ENCODE measurements at regions not wholly inside any gene's neighbourhood (a gene's known extent, or its start where the extent isn't known, plus 50 kb on each side); places are given as distances from the start of the nearest gene placed in this dataset.

- 69 to 80% methylated on average over 3 of the region's 3 CpGs for WGBS, 2 donors (ENCODE audit: low coverage in 1 of 2)
- Histone ChIP-seq H3K4me3 (no peak overlapping the region), H3K4me1 (no peaks in the 10 kb centered on the region), H3K36me3 (no peaks in the 10 kb centered on the region), H3K27me3 (no peaks in the 10 kb centered on the region), H3K9me3 (peaks cover 0 to 5% of the 10 kb centered on the region in 2 donors), H3K27ac (no peak overlapping the region)
- DNase-seq: no peak
- intact Hi-C loops (cut with DNase I; ENCODE audit: low total_unique reads) (no loop called here), in situ Hi-C loops (cut with MboI; ENCODE audit: low pct_ligation_motif_present in 1 of 4, low pct_unique_long_range_greater_than_20kb in 1 of 4, low sequenced_read_pairs in 3 of 4) (no loop called here)
- TF ChIP-seq EP300 (IDR thresholded peaks at IDR 0.05; ENCODE audit: low read depth): no peak
- no peak for TF ChIP-seq POLR2AphosphoS5 (IDR thresholded peaks at IDR 0.05)
- no peak for TF ChIP-seq POLR2A (IDR thresholded peaks at IDR 0.05)
- TF ChIP-seq CTCF (IDR thresholded peaks at IDR 0.05): no peak
These were observed 152.5 kb upstream of the PEX5L start for GRCh38 chr3:180189310-180189648.

- TF ChIP-seq POLR2A (IDR thresholded peaks at IDR 0.05) (no peak), EP300 (IDR thresholded peaks at IDR 0.05; ENCODE audit: low read depth) (no peak), CTCF (IDR thresholded peaks at IDR 0.05) (no peak), POLR2AphosphoS5 (IDR thresholded peaks at IDR 0.05) (no peak)
- intact Hi-C loops (cut with DNase I; ENCODE audit: low total_unique reads) (no loop called here), in situ Hi-C loops (cut with MboI; ENCODE audit: low pct_ligation_motif_present in 1 of 4, low pct_unique_long_range_greater_than_20kb in 1 of 4, low sequenced_read_pairs in 3 of 4) (no loop called here)
- 89 to 90% methylated on average over 1 of the region's 1 CpG for WGBS, 2 donors (ENCODE audit: low coverage in 1 of 2)
- Histone ChIP-seq H3K9me3 (peaks cover 0 to under 1% of the 10 kb centered on the region in 2 donors), H3K4me1 (no peaks in the 10 kb centered on the region), H3K27me3 (no peaks in the 10 kb centered on the region), H3K27ac (no peak overlapping the region), H3K4me3 (no peak overlapping the region), H3K36me3 (no peaks in the 10 kb centered on the region)
- no peak for DNase-seq
These were observed 159.9 kb upstream of the PEX5L start for GRCh38 chr3:180196658-180197057.

- no peak for TF ChIP-seq EP300 (IDR thresholded peaks at IDR 0.05; ENCODE audit: low read depth)
- no peak for TF ChIP-seq POLR2A (IDR thresholded peaks at IDR 0.05)
- no peak for TF ChIP-seq POLR2AphosphoS5 (IDR thresholded peaks at IDR 0.05)
- TF ChIP-seq CTCF (IDR thresholded peaks at IDR 0.05): no peak
- no peaks in the 10 kb centered on the region for H3K36me3 ChIP-seq
- in situ Hi-C loops (cut with MboI; ENCODE audit: low pct_ligation_motif_present in 1 of 4, low pct_unique_long_range_greater_than_20kb in 1 of 4, low sequenced_read_pairs in 3 of 4): no loop called here
- H3K4me3 ChIP-seq: no peak overlapping the region
- 67 to 68% methylated on average over 5 of the region's 5 CpGs for WGBS, 2 donors (ENCODE audit: low coverage in 1 of 2)
- intact Hi-C loops (cut with DNase I; ENCODE audit: low total_unique reads): no loop called here
- H3K27me3 ChIP-seq: no peaks in the 10 kb centered on the region
- DNase-seq: no peak
- H3K27ac ChIP-seq: no peak overlapping the region
- no peaks in the 10 kb centered on the region for H3K4me1 ChIP-seq
- no peaks in the 10 kb centered on the region for H3K9me3 ChIP-seq
These were observed 162.8 kb upstream of the PEX5L start for GRCh38 chr3:180199417-180199995.

- Histone ChIP-seq H3K4me1 (no peaks in the 10 kb centered on the region), H3K27me3 (no peaks in the 10 kb centered on the region), H3K27ac (no peak overlapping the region), H3K9me3 (no peaks in the 10 kb centered on the region), H3K36me3 (no peaks in the 10 kb centered on the region), H3K4me3 (no peak overlapping the region)
- DNase-seq: no peak
- 63% methylated on average over 2 of the region's 2 CpGs; no CpG with 5 or more reads in 1 of the 2 donors for WGBS, 2 donors (ENCODE audit: low coverage in 1 of 2)
- no peak for TF ChIP-seq POLR2A (IDR thresholded peaks at IDR 0.05)
- no peak for TF ChIP-seq CTCF (IDR thresholded peaks at IDR 0.05)
- no peak for TF ChIP-seq POLR2AphosphoS5 (IDR thresholded peaks at IDR 0.05)
- TF ChIP-seq EP300 (IDR thresholded peaks at IDR 0.05; ENCODE audit: low read depth): no peak
- in situ Hi-C loops (cut with MboI; ENCODE audit: low pct_ligation_motif_present in 1 of 4, low pct_unique_long_range_greater_than_20kb in 1 of 4, low sequenced_read_pairs in 3 of 4) (no loop called here), intact Hi-C loops (cut with DNase I; ENCODE audit: low total_unique reads) (no loop called here)
These were observed 179.1 kb upstream of the PEX5L start for GRCh38 chr3:180215866-180216265.
